AG04449 (cell line): ENCODE measurements at regions not wholly inside any gene's neighbourhood (a gene's known extent, or its start where the extent isn't known, plus 50 kb on each side); places are given as distances from the start of the nearest gene placed in this dataset.

Experiments used
- CTCF ChIA-PET: fragments of 350-600 bp; formaldehyde crosslinking; extraction: SDS; loops from one replicate; lab custom pipeline; 2021; ENCODE audit warnings: antibody characterized with exemption; lab: Yijun Ruan, JAX
- POLR2A ChIA-PET: fragments of 400-600, 350-600 bp; formaldehyde crosslinking; extraction: SDS; loops from one replicate; lab custom pipeline; 2020; ENCODE audit warnings: antibody characterized with exemption, inconsistent platforms; lab: Yijun Ruan, JAX
- DNase-seq: peaks from one replicate; pipeline ENCODE4 v3.0.0-alpha.2; 2010; ENCODE audit warnings: low read depth, low spot score
- H3K4me3 ChIP-seq: 2 replicates; pipeline ENCODE4 v1.5.1; 2011; ENCODE audit warnings: low read depth, mild to moderate bottlenecking, control low read depth, low read length
- CTCF ChIP-seq: IDR thresholded peaks from one replicate; pipeline ENCODE4 v1.5.1; 2011; ENCODE audit warnings: mild to moderate bottlenecking, moderate library complexity, low read length, control low read depth, inconsistent platforms; ENCODE audit not compliant: insufficient read depth; ENCODE audit errors: missing control alignments

DNA sequence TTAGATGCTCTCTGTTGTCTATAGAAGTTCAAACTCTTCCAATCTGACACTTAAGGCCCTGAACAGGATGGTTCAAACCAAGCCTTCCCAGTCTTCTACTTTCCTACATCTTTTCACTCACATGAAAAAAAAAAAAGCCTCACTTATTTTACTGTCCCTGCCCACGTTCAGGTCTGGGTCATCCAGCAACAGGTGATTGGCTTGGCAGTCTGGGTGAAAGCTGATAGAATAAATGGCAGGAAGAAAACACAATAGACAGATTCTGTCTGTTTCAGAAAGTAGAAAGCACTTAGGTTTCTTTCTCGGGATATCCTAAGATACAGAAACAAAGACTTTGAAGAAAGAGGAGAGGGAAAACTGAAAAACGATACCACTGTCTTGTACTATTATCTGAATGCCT, 61.8 kb upstream of the HSF2 start:
- POLR2A ChIA-PET = no interaction called here
- no peak for TF ChIP-seq CTCF
- no peak overlapping the region for H3K4me3 ChIP-seq
- no peak for DNase-seq
- CTCF ChIA-PET = no interaction called here

- no peak for TF ChIP-seq CTCF
- POLR2A ChIA-PET = no interaction called here
- CTCF ChIA-PET = no interaction called here
- DNase-seq = no peak
- H3K4me3 ChIP-seq = no peak overlapping the region
Observed at GRCh38 chr6:122339661-122340060, 59.8 kb upstream of the HSF2 start.

DNA sequence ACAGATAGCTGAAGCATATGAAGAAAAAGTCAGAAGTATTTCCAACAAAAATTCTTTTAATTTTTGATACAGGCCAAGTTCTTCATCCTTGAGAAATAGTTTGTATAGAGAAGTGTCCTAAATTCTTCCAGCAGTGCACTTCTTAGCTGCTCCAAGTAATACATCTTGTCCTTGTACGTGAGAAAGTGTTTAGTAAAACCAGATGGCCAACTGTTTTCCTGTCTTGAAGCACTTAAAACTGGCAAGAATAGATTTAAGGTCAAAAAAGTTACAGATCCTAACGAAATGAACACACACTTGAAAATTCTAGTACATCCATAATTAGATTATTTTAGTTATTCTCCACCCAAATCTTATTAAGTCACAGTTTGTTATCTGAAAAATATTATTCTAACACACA, 52.2 kb upstream of the HSF2 start:
- ChIA-PET CTCF (no interaction called here), POLR2A (no interaction called here)
- no peak for DNase-seq
- no peak for TF ChIP-seq CTCF
- no peak overlapping the region for H3K4me3 ChIP-seq

- CTCF ChIA-PET = no interaction called here
- no peak for DNase-seq
- no peak overlapping the region for H3K4me3 ChIP-seq
- TF ChIP-seq CTCF = no peak
- POLR2A ChIA-PET = no interaction called here
Observed at GRCh38 chr6:122347751-122348150, 51.7 kb upstream of the HSF2 start.
